Endothelial cell of umbilical vein (primary cell): ENCODE measurements at regions not wholly inside any gene's neighbourhood (a gene's known extent, or its start where the extent isn't known, plus 50 kb on each side); places are given as distances from the start of the nearest gene placed in this dataset.

Experiments used
- BruUV-seq: library from RNA; stranded (reverse); fragments of 400-500 nt; replicated peaks from 2 replicates; lab custom pipeline; 2021; lab: Mats Ljungman, UMichigan
- CTCF ChIA-PET: fragments of 300-600, 350-600 bp; sonication (Branson Sonifier 250); formaldehyde crosslinking; loops from one replicate; lab custom pipeline; 2021; ENCODE audit warnings: antibody characterized with exemption, inconsistent platforms; lab: Charles Lee
- POLR2A ChIA-PET: fragments of 300-600, 350-600 bp; sonication (Branson Sonifier 250); formaldehyde crosslinking; loops from one replicate; lab custom pipeline; 2021; ENCODE audit warnings: antibody characterized with exemption, inconsistent platforms; lab: Charles Lee
- DNase-seq: peaks from one replicate; pipeline ENCODE4 v3.0.0-alpha.2; 2011; ENCODE audit warnings: low read depth, low spot score
- FAIRE-seq: peaks from 2 replicates; lab custom pipeline; 2011; peaks lifted over from hg19 to GRCh38; lab: Jason Lieb, UNC
- H2AFZ ChIP-seq: 2 replicates; pipeline ENCODE4 v1.6.0; 2012; ENCODE audit warnings: low read depth, low read length, control low read depth, inconsistent platforms
- H3K27ac ChIP-seq: 2 replicates; pipeline ENCODE4 v1.5.1; 2011; ENCODE audit warnings: low read depth, mild to moderate bottlenecking, control low read depth, low read length, moderate library complexity; ENCODE audit not compliant: insufficient read depth
- H3K27me3 ChIP-seq, 2 experiments: 2 replicates each; pipeline versions ENCODE4 v1.6.0 to v1.6.1; 2011; ENCODE audit warnings: low read length in 2 of 2, mixed read lengths in 1 of 2; ENCODE audit not compliant: control insufficient read depth in 2 of 2, insufficient read depth in 2 of 2
- H3K36me3 ChIP-seq, 2 experiments: 2 replicates in 1 of 2; 3 replicates in 1 of 2; pipeline ENCODE4 v1.5.1; 2011; ENCODE audit warnings: low read length in 2 of 2, mild to moderate bottlenecking in 1 of 2, moderate library complexity in 1 of 2; ENCODE audit not compliant: control insufficient read depth in 2 of 2, insufficient read depth in 2 of 2; ENCODE audit errors: extremely low read depth in 1 of 2
- H3K4me1 ChIP-seq: 3 replicates; pipeline ENCODE4 v1.5.1; 2011; ENCODE audit warnings: mild to moderate bottlenecking, low read length; ENCODE audit not compliant: control insufficient read depth, insufficient read depth; ENCODE audit errors: extremely low read depth
- H3K4me2 ChIP-seq: 2 replicates; pipeline ENCODE4 v1.6.1; 2011; ENCODE audit warnings: low read length, control low read depth, mixed read lengths; ENCODE audit not compliant: insufficient read depth
- H3K4me3 ChIP-seq, 3 experiments: fragments of 200-600 bp in 1 of 3; sonication (generic), shearing (Covaris generic) in 1 of 3; replicated peaks in 1 of 3; 2 replicates each; pipeline ENCODE4 v1.5.1; 2011 to 2016; ENCODE audit warnings: control low read depth in 3 of 3, low read length in 3 of 3, mild to moderate bottlenecking in 2 of 3, inconsistent platforms in 1 of 3, low read depth in 1 of 3, moderate library complexity in 1 of 3; ENCODE audit not compliant: insufficient read depth in 1 of 3
- H3K79me2 ChIP-seq: 2 replicates; pipeline ENCODE4 v1.6.0; 2012; ENCODE audit warnings: low read length, inconsistent platforms; ENCODE audit not compliant: control insufficient read depth, insufficient read depth
- H3K9ac ChIP-seq: replicated peaks from 2 replicates; pipeline ENCODE3; 2011; ENCODE audit warnings: low read length, control low read depth; ENCODE audit not compliant: insufficient read depth; ENCODE audit errors: extremely low read depth
- H3K9me1 ChIP-seq: replicated peaks from 3 replicates; pipeline ENCODE4 v1.6.0; 2011; ENCODE audit warnings: mild to moderate bottlenecking, low read length; ENCODE audit not compliant: control insufficient read depth, insufficient read depth; ENCODE audit errors: extremely low read depth
- H3K9me3 ChIP-seq: replicated peaks from 2 replicates; pipeline ENCODE4 v1.5.1; 2012; ENCODE audit warnings: low read length, inconsistent platforms; ENCODE audit not compliant: control insufficient read depth, insufficient read depth
- H4K20me1 ChIP-seq: replicated peaks from 2 replicates; pipeline ENCODE3; 2011; ENCODE audit warnings: mild to moderate bottlenecking, low read length; ENCODE audit not compliant: control insufficient read depth, insufficient read depth; ENCODE audit errors: extremely low read depth
- EZH2 ChIP-seq: IDR thresholded peaks from 2 replicates; pipeline ENCODE4 v1.6.1; 2012; ENCODE audit warnings: borderline replicate concordance, low read depth, mild to moderate bottlenecking, moderate library complexity, low read length, inconsistent platforms; ENCODE audit not compliant: severe bottlenecking
- FOS ChIP-seq: IDR thresholded peaks from 2 replicates; pipeline ENCODE4 v1.6.1; 2011; ENCODE audit warnings: mild to moderate bottlenecking, low read length, moderate library complexity, borderline replicate concordance; ENCODE audit not compliant: insufficient read depth
- GATA2 ChIP-seq: IDR thresholded peaks from 2 replicates; pipeline ENCODE4 v1.7.0; 2011; ENCODE audit warnings: low read depth, mild to moderate bottlenecking, moderate library complexity, mixed read lengths, low read length; ENCODE audit not compliant: insufficient read length, insufficient read depth
- JUN ChIP-seq: IDR thresholded peaks from 2 replicates; pipeline ENCODE4 v1.6.1; 2011; ENCODE audit warnings: borderline replicate concordance, low read depth; ENCODE audit not compliant: insufficient read length, insufficient read depth
- MYC ChIP-seq: IDR thresholded peaks from one replicate; pipeline ENCODE4 v1.6.1; 2011; ENCODE audit warnings: mild to moderate bottlenecking, low read depth, low read length
- POLR2A ChIP-seq: IDR thresholded peaks from 2 replicates; pipeline ENCODE4 v1.6.1; 2012; ENCODE audit warnings: low read depth, mild to moderate bottlenecking, control low read depth, low read length
- POLR2AphosphoS5 ChIP-seq: IDR thresholded peaks from 2 replicates; pipeline ENCODE4 v1.6.1; 2012; ENCODE audit warnings: low read depth, mild to moderate bottlenecking, control low read depth, low read length, moderate library complexity; ENCODE audit not compliant: insufficient read depth
- dilution Hi-C: fragments of 300-500 bp; cut with MboI; formaldehyde crosslinking; loops from one replicate; pipeline ENCODE4 v1.15.0; 2019; ENCODE audit warnings: low sequenced_read_pairs; ENCODE audit not compliant: extremely low pct_ligation_motif_present
- intact Hi-C: fragments of 100-400 bp; cut with micrococcal nuclease; formaldehyde crosslinking; loops from one replicate; pipeline ENCODE4 v1.10.0; 2022
- TF ChIP-seq, protein P1 (sequence below): IDR thresholded peaks from 2 replicates; pipeline ENCODE4 v1.6.1; 2011; ENCODE audit not compliant: insufficient read depth, insufficient read length
- TF ChIP-seq, protein P2 (sequence below), 2 donors: IDR thresholded peaks; 1 replicate in 1 of 2; 2 replicates in 1 of 2; pipeline ENCODE4 v1.5.1; 2011; ENCODE audit warnings: low read length in 2 of 2, mild to moderate bottlenecking in 2 of 2, moderate library complexity in 2 of 2, control low read depth in 1 of 2, inconsistent platforms in 1 of 2, low read depth in 1 of 2; ENCODE audit not compliant: insufficient read depth in 1 of 2; ENCODE audit errors: extremely low read depth in 1 of 2

DNA sequence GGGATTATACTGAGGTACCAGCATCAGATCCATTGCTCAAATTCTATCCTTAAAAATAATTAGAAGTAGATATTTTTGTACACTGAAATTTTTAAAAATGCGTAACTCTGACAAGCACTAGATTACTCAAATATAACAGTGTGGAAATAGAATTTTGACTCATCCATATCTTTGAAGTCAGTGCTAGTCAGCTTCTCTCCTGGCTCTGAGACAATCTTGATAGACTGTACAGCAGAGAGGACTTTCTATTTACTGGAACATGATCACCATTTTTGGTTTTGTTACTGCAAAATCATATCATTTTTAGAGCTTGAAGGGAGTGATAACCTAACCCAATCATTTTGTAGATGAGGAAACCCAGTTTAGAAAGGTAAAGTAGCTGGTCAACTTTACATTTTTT lies 195.0 kb downstream of the MTERF1 start:
- no peaks in the 10 kb centered on the region for H4K20me1 ChIP-seq
- TF ChIP-seq, protein P1, sequence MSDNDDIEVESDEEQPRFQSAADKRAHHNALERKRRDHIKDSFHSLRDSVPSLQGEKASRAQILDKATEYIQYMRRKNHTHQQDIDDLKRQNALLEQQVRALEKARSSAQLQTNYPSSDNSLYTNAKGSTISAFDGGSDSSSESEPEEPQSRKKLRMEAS: no peak
- TF ChIP-seq, protein P2, sequence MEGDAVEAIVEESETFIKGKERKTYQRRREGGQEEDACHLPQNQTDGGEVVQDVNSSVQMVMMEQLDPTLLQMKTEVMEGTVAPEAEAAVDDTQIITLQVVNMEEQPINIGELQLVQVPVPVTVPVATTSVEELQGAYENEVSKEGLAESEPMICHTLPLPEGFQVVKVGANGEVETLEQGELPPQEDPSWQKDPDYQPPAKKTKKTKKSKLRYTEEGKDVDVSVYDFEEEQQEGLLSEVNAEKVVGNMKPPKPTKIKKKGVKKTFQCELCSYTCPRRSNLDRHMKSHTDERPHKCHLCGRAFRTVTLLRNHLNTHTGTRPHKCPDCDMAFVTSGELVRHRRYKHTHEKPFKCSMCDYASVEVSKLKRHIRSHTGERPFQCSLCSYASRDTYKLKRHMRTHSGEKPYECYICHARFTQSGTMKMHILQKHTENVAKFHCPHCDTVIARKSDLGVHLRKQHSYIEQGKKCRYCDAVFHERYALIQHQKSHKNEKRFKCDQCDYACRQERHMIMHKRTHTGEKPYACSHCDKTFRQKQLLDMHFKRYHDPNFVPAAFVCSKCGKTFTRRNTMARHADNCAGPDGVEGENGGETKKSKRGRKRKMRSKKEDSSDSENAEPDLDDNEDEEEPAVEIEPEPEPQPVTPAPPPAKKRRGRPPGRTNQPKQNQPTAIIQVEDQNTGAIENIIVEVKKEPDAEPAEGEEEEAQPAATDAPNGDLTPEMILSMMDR (IDR thresholded peaks at IDR 0.05; ENCODE audit: extremely low read depth in 1 of 2, insufficient read depth in 1 of 2, low read depth in 1 of 2, low read length in 2 of 2): no peak
- TF ChIP-seq FOS (no peak), MYC (no peak), EZH2 (no peak), POLR2AphosphoS5 (no peak), POLR2A (no peak), GATA2 (no peak), JUN (no peak)
- no peak overlapping the region for H3K9ac ChIP-seq
- POLR2A ChIA-PET: no interaction called here
- dilution Hi-C loops (no loop called here), intact Hi-C loops (no loop called here)
- H3K4me1 ChIP-seq: no peaks in the 10 kb centered on the region
- no peak overlapping the region for H2AFZ ChIP-seq
- no peak overlapping the region for H3K27ac ChIP-seq
- DNase-seq: no peak
- no peak overlapping the region for H3K4me2 ChIP-seq
- CTCF ChIA-PET: no interaction called here
- no peaks in the 10 kb centered on the region for H3K79me2 ChIP-seq
- H3K9me1 ChIP-seq: no peaks in the 10 kb centered on the region
- H3K36me3 ChIP-seq: no peaks in the 10 kb centered on the region
- H3K4me3 ChIP-seq: no peak overlapping the region
- FAIRE-seq: no peak
- no peaks in the 10 kb centered on the region for H3K27me3 ChIP-seq
- no peaks in the 10 kb centered on the region for H3K9me3 ChIP-seq
- BruUV-seq: no TSS peak
